HG03571 (cell line): ENCODE measurements at regions not wholly inside any gene's neighbourhood (a gene's known extent, or its start where the extent isn't known, plus 50 kb on each side); places are given as distances from the start of the nearest gene placed in this dataset.

ENCODE experiments used
- ATAC-seq: cut with Tn5 transposase; IDR thresholded peaks from one replicate; pipeline ENCODE4 v1.9.1; 2021; ENCODE audit not compliant: unreplicated experiment

DNA sequence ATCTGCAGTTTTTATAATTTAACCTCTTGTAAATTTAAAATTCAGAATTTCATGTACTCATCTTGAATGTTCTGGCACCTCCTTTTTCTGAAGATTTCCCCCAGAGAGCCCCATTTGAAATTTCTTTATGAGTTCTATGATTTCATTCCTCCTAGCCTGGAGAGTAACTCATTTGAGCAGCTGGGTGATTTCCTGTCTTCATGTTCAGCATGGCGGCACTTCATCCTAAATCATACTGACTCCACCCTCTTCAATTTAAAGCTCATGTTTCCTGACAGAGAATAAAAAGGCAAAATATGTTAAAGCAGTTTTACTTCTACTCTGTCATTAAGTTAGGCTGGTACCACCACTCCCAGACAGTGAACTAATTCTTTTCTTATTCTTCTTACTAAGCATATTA, 250.9 kb upstream of the POU3F2 start:
- ATAC-seq = no peak

DNA sequence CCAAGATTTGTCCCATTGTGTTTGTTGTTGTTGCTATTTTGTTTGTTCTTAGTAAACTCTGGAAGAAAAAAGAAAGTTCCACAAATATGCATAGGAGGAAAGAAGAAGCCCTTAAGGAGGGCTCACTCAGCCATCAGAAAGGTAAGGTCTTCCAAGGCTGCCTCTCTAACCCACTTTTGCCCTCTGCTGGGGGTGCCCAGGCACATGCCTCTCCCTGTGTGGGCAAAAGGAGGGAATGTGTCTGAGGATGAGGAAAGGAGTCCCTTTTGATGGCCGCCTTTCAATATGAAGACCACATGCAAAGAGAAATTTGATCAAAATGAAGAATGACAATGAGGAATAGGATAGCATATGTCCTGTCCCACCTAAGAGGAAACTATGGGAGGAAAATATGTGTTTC, 248.2 kb upstream of the POU3F2 start:
- no peak for ATAC-seq

DNA sequence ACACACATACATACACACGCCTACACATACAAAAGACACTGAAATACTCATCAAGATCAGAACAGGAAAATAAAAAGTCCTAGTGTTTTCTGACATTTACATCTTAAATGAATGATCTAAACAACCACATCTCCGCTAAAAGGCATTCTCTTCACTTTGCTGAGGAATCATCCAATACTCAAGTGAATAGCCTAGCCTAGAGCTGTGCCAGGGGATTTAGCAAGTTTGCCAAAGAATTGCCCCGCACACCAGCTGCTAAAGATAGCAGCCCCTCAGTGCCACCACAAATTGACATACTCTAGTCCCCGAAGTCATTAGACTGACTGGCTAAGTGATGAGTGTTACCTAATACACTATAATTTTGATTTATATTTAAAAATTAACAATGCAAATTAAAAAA, 246.8 kb upstream of the POU3F2 start:
- no peak for ATAC-seq

DNA sequence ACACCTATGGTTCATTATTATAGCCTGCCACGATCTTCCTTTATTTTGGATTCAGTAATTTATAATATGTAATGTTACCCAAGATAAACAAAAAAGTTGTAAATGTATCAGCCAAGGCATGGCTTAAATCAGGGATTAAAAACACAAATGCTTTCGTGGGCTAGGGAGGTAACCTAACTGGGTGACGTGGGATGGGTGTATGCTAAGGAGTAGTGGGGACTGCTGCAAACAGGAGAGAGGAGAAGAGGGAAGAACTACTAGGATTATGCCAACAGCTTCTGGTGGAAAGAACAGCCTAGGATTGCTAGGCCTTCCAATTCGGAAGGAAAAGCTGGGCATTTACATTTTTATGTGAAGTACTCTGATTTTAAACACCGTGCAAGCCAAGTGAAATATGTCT, 244.8 kb upstream of the POU3F2 start:
- no peak for ATAC-seq

DNA sequence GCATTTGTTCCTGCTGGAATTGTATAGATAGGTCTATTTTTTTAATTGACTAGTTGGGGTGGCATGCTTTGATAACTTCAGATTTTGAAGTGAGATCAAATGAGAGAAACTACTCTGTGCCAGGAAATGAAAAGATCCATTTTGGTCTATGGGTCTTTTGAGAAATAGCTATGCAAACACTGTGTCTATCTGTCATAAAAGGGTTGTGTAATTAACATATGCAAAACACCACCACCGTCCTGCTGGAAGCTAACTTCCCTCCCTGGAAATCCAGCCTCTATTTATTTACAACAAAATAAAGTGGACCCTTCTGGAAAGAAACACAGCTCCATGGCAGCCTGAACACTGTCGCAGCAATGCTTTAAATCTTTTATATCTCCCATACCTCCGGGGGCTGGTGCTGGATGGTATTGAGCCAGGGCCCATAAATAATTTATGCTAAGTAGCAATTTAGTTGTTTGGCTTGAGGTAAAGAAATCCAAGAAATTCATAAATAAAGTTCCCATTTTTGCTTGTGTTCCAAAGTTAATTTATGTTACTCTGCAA, 244.2 kb upstream of the POU3F2 start:
- no peak for ATAC-seq

DNA sequence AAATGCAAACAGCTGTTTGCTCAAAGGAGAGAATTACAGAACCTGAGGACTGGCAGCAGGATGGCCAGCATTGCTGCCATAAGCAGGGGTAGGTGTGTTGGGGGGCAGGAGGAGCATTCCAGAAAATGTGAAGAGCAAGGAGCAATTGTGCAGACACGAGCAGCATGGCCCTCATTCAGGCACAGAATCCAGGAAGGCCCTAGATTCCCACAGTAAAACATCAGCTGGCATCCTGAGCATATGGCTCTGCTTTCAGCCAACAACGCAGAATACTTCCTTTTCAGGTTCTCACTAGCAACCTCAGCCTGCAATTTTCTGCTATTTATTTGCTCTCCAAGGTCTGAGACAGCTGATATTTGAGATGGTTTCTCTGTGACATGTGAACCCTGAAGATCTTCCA, 243.4 kb upstream of the POU3F2 start:
- no peak for ATAC-seq

DNA sequence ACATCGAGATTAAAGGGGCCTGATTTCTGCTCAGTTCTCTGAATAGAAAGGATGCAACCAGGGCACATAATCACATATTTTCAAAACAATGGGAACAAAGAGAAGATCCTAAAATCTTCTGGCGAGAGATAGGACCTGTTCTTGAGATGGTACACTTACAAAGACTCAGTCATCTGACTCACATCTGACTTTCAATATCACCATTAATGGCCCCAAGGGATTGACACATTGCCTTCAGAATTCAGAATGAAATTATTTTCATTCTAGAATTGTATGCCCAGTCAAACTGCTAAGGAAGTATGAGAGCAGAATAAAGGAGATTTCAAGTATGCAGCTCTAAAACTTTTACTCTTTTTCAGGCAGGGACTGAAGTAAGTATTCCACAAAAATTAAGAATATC, 240.7 kb upstream of the POU3F2 start:
- ATAC-seq = no peak

DNA sequence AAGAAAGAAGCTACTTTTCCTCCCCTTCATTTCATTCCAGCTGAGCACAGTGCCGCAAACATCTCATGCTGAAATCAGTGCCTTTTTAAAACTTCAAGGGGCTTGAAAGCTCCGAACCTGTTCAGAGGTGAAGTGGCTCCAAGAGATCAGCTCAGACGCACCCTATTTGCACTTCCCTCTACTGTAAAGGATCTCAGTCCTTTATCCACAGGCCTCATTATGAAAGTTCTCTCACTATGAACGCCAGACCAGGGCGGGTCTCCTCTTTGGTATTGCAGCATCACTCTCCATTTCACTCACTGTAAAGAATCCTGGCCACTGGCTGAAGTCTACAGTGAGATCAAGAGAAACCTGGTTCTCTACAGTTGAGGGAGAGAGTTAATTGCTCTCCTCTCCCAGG, 232.7 kb upstream of the POU3F2 start:
- no peak for ATAC-seq

DNA sequence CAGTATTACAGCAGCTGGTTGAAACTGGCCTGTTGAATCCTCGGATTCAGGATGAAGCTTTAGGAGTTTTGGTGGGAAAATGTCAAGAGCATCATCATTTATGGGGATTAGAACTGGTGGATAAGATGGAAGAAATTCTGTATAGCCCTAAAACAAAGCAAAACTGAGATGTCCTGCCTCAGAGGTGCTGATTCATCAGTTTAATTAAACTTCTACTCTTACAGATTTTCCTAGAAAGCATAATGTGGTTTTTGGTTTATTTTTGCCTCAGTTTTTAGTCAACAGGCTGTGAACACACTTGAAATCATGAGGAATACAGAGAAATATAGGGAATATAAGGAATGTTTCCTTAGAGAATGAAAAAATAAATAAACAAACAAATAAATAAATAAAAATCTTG, 228.7 kb upstream of the POU3F2 start:
- ATAC-seq = no peak

DNA sequence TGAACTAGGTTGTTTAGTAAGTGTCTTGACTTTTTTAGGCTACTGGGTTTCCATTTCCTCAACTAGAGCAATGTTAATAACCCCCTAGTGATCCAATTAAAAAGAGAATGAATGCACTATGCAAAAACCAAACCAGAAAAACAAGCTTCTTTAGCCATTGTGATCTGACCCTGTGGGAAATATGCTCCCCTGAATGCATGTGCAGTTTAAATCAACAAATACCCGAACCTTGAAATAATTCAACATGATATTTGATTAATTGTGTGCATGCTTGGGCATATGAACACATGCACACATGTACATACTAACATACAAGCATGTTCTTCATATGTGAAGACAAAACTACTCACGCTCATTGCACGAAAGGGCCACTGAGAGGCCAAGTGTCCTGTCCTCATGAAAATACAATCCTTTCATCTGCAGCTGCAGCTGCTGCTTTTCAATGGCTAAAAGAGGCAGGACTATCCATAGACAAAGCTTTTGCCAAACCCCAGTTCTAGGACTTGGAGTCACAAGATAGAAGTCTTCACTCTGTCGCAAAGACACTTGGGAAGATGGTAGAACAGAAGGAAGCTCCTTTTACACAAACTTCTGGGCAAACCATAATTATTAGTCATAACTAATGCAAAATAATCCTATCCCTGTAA, 207.1 kb upstream of the POU3F2 start:
- no peak for ATAC-seq

DNA sequence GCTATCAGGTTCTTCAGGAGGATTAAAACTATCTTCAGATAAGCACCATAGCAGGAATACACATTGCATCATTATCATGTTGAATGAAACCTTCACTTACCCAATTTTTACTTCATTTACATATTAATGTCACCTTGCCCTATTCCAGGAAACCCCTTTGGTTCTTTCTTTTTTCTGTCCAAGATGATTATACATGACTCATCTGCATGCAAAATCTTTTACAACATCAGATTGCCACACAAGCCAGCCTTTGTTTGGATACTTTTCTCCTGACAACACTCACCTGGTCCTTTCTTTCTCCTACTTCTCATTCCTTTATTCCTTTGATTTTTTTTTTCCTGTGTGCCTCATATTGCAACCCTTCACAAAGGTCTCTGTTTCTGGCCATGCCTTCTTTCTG, 200.5 kb upstream of the POU3F2 start:
- no peak for ATAC-seq

DNA sequence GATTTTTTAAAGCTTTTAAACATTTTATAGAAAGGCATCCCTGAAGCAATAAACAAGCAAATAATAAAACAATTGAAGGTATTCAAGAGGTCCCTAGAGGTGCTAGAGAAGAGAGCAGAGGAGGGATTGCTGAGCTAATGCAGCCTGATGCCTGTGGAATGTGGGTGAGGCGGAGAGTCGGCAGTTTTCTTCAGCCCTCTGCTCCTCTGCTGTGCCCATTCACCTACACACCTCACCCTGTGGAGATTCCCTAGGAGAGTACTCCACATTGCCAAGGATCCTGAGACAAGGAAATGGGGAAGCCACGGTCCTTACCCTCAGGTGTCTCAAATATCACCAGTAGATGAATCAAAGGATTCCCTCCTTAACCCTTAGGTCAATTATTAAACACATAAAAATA, 199.8 kb upstream of the POU3F2 start:
- no peak for ATAC-seq

DNA sequence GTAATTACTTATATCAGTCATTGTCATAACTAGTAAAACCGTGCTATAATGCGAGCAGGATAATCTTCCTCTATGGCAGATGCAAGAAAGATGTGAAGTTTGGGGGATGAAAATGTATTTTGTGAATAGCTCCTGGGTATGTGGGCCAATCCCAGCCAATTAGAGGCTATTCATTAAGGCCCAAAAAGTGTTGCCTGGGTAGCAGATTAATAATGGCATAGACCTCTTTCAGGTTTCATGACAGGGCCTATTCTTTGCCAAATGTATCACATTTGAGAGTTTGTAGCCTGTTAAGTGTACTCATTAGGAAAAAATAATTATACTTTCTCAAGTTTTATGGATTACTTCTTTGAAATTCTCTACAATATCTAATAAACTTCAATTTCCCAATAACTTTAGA, 199.2 kb upstream of the POU3F2 start:
- no peak for ATAC-seq

DNA sequence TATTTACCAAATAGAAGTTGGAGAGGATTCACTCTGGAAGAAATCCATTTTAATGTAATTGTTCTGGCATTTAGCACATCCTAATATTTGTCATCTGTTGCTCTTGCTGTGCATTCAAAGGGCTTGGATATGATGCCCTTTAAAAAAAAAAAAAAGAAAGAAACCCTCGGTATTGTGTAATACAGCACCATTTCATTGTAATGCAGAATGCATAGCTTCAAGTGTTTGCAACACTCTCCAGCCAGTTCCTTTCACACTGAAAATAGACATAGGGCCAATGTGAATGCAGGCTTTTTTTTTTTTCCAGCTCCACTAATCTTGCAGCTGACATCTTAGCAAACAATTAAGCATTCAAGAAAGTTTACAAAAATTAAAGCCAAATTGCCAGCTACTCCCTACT, 197.4 kb upstream of the POU3F2 start:
- no peak for ATAC-seq

DNA sequence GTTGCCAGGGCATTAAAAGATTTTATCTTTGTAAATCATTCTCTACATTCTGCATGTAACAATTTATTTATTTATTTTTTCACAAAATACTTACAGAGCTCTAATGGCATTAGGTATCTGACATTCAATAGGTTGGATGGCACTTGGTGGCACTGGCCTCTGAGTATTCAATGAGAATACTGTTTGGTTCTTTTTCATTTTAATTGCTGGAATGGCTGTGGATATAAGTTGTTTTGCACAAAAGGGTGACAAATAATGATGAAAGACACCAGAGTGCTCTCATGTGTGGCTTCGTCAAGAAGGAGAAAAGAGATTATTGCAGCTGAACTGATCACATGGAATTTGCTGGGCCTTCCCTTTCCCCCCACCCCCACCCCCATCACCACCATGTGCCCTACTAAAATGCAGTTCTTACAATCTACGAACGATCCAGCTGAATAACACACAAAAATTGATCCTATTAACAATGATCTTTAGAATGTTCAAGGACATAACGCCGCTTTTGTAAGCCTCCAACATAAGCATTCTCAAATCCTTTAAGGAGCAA, 195.2 kb upstream of the POU3F2 start:
- no peak for ATAC-seq

DNA sequence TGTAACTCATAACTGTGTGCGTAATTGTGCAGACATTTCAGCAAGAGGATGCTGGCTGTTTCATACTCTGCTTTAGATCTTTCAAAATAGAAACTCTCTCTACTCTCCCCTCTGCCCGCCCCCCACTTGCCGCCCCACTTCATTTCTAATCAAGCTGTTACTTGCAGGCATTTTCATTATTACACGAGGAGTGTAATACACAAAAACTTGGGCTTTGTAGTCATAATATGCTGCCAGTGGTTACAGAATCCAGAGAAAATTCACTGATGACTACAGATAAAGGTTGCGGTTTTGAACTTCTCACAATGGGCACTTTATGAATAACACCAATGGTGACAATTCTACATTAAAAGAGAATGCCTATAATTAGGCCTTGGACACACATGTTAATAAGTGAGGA, 194.0 kb upstream of the POU3F2 start:
- no peak for ATAC-seq

DNA sequence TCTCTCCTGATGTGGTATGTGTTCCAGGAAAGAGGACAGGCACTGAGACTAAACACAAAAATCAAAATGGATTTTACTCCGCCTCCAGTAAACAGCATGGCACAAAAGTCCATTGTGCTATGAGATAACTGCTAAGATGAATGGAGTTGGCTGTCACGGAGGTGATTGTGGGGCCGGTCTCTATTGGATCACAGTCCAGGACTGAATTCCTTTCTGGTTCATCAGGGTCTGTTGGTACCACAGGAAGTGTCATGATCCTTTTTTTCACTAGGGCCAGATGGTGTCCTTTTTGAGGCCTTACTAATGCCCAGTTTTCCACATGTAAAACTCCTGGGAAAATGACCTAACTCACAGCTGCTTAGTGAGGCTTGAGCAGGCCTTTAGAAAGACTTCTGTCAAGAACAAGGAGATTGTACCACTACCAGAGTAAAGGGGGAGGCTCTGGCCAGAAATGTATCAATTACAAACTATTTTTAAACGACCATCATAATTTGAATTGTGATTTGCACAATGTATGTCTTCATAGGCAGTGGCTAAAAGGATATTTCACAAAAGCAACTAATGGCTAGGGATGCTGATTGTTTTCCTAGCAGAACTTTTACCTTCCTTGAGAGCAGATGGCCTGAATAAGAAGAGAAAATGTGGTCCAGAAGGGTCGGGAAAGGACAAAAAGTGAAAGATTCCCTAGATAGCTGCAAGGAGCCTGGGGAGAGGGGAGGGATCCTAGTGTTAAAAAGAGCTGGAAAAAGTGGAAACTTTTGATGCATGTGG, 192.2 kb upstream of the POU3F2 start:
- no peak for ATAC-seq

DNA sequence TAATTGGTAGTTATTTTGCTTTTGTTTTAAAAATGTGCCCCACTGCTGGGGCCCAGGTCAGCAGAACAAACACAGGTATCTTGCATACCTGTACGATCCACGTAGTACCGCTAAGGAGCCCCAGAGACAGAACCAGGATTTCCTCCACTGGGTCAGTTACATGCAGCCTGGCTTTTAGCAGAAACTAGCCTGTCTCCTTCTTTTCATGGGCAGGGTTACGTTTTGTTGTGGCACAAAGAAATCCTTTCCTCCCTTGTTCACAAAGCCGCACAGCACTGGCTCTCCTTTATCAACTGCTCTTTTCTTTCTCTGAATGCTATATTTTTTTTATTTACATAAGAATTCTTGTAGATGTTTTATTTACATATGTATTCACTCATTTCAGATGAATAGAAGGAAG, 190.3 kb upstream of the POU3F2 start:
- ATAC-seq = no peak

DNA sequence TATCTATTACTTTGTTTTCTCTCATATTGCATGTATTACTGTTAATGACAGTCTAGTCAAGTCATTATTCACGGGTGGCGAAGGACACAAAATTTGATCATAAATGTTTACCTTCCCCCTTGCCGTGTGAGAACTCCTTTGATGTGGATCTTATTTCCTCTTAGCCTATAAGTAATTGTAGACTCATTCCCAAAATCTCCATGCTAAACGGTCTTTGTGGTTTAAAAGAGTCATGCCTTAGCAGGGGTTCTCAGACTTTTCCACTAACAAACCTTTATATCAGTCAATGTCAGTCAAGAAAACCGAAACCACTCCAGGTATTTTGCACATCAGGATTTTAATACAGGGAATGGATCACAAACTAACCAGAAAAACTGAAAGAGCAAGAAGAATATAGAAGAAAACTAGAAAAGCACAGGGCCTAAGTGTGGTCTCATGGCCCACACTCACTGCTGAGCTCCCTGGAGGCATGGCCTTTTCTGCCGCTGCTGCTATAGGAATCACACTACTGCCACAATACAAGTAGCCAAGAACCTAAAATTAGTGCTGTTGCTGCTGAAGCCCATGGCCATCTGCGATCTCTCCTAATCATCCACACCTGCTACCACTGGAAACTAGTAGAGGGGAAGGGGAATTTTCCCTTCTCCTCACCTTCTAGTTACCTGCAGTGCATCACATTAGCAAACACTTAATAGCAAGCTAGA, 186.0 kb upstream of the POU3F2 start:
- no peak for ATAC-seq

DNA sequence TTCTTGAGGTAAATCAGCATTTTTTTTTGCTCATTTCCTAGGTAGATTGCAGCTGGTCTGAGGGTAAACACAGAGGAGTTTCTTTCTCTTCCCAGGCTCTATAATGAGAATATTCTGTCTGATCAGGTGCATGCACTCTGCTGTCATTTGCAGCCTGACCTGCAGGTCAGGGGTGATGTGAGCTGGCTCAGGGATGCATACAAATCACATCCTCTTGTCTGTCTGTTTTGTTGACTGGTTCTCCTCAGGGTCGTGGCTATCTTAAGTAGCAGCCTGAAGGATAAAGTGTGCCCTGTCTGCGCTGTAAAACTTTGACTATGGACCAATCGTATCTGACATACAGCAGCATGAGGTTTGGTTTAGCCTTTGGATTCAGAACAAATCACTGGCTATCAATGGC, 183.4 kb upstream of the POU3F2 start:
- ATAC-seq = no peak

DNA sequence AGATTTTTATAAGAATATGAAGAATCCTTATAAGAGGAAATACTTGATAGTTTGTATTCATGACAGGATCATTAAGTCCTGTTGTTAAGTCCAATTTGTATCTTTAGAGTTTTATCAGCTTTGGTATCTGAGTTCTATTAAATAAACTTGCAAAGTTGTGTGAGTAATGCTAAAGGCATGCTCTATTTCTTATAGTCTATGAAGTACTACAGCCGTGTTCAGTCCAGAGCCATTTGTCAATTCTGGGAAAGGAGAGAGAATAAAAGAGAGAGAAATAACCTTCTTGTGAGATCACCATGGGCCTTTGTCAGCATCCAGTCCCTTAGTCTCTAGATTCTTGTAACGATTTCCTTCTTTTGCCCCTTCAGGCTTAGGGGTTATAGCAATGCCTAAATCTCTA, 181.2 kb upstream of the POU3F2 start:
- no peak for ATAC-seq

DNA sequence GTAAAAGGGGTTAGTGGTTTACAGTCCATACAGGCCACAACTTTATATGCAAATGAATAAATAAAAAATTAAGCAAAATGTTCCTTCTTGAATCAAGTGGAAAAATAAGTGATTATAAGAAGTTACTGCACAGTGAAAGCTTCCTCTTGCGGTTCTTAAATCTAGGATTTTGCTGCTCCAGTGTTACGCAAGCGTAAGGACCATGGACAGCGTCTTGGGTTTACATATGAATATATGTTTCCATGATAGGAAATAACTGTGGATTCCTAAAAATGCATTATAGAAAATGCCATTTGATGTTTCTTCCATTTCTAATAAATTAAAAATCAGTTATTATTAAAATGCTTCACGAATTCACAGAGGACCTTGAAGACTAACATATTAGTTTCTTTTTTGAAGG, 176.6 kb upstream of the POU3F2 start:
- ATAC-seq = no peak
